GM12865 (cell line): ENCODE measurements at regions not wholly inside any gene's neighbourhood (a gene's known extent, or its start where the extent isn't known, plus 50 kb on each side); places are given as distances from the start of the nearest gene placed in this dataset.

Experiments used
- DNase-seq: peaks from one replicate; pipeline ENCODE4 v3.0.0; 2010; ENCODE audit warnings: low read depth
- H3K4me3 ChIP-seq: 2 replicates; pipeline ENCODE4 v1.5.1; 2011; ENCODE audit warnings: mild to moderate bottlenecking, low read depth, low read length, control low read depth
- TF ChIP-seq, protein P1 (sequence below): IDR thresholded peaks from 2 replicates; pipeline ENCODE4 v1.5.1; 2011; ENCODE audit warnings: low read length, control low read depth, low read depth, inconsistent platforms; ENCODE audit not compliant: insufficient read depth; ENCODE audit errors: missing control alignments

DNA sequence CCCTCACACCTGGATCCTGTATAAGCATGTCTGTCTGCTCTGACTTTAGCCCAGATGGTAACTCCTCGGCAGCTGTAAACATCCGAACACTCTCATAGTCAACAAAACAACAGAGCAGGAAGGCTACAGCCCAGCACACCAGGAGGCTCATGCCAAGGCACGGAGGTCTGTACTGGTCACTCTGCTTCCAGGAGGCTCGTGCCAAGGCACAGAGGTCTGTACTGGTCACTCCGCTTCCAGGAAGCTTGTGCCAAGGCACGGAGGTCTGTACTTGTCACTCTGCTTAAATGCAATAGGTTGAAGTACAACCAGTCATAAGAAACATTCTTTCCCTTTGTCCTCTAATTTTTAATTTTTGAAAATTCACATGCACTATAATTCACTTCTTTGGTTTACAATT, 190.1 kb upstream of the CDH4 start:
- DNase-seq: no peak
- no peak overlapping the region for H3K4me3 ChIP-seq
- TF ChIP-seq, protein P1, sequence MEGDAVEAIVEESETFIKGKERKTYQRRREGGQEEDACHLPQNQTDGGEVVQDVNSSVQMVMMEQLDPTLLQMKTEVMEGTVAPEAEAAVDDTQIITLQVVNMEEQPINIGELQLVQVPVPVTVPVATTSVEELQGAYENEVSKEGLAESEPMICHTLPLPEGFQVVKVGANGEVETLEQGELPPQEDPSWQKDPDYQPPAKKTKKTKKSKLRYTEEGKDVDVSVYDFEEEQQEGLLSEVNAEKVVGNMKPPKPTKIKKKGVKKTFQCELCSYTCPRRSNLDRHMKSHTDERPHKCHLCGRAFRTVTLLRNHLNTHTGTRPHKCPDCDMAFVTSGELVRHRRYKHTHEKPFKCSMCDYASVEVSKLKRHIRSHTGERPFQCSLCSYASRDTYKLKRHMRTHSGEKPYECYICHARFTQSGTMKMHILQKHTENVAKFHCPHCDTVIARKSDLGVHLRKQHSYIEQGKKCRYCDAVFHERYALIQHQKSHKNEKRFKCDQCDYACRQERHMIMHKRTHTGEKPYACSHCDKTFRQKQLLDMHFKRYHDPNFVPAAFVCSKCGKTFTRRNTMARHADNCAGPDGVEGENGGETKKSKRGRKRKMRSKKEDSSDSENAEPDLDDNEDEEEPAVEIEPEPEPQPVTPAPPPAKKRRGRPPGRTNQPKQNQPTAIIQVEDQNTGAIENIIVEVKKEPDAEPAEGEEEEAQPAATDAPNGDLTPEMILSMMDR: no peak

DNA sequence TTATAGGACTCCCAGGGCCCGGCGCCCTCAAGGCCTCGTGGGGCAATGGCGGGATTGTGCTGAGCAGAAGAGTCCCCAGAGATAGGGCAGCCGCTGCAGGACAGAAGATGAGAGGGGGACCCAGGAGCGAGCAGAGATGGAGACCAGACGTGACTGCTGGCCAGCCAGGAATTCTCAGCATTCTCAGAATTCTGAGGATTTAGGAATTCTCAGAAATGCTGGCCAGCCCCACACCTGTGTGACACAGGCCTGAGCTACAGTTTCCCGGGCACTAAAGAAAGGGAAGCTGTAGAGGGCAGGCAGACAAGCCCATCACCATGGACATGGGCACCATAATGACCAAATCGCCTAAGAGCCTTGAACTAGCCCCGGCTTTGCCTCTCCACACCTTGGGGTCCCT, 186.2 kb upstream of the CDH4 start:
- no peak for DNase-seq
- TF ChIP-seq, protein P1: no peak
- H3K4me3 ChIP-seq: no peak overlapping the region

DNA sequence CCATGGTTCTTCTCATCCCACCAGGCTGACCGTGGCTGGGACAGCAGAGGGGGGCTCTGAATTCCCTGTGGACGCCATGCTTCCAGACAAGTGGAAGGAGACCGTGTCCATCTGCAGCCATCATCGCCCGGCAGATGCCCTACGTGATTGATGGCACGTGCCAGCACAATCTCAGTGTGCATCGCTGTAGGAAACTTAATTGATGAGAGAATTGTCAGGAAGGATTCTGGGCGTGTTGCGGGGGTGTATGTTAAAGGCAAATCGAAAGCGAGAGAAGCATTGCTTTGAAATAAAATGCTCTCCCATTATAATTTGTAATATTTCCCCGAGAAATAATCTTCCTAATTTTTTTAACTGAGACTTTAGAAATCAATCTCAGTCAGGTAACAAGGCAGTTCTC, 185.5 kb upstream of the CDH4 start:
- no peak for DNase-seq
- TF ChIP-seq, protein P1: no peak
- H3K4me3 ChIP-seq: no peak overlapping the region

- no peak overlapping the region for H3K4me3 ChIP-seq
- no peak for DNase-seq
- TF ChIP-seq, protein P1: no peak
Observed at GRCh38 chr20:61067221-61067620, 184.8 kb upstream of the CDH4 start.

DNA sequence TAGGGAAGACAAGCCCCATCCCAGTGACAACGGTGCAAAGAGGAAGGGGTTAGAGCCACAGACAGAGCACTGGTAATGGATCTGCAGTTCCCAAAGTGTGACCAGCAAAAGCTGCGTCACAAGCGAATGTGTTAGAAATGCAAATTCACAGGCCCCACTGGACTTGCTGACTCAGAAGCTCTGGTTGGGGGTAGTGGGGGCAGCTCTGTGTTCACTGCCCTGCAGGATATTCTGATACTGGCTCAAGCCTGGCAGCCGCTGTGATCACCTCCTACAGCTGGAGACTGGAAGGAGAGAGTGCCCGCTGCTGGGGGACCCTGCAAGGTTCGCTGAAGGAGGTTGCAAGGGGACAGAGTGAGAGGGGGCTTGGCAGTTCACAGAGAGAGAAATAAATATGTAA, 179.7 kb upstream of the CDH4 start:
- DNase-seq: no peak
- no peak overlapping the region for H3K4me3 ChIP-seq
- TF ChIP-seq, protein P1: no peak

GRCh38 chr20:61073376-61073775, 178.7 kb upstream of the CDH4 start:
- DNase-seq: no peak
- TF ChIP-seq, protein P1: no peak
- H3K4me3 ChIP-seq: no peak overlapping the region

- H3K4me3 ChIP-seq: no peak overlapping the region
- no peak for DNase-seq
- TF ChIP-seq, protein P1: no peak
Observed at GRCh38 chr20:61082720-61083119, 169.3 kb upstream of the CDH4 start.
